ENCODE measurements at regions not wholly inside any gene's neighbourhood (a gene's known extent, or its start where the extent isn't known, plus 50 kb on each side); places are given as distances from the start of the nearest gene placed in this dataset.
"Not testable (repeated sequence)": the region's sequence is repeated elsewhere in the genome, so short reads cannot be mapped to it uniquely, and the experiment has no call there.

DNA sequence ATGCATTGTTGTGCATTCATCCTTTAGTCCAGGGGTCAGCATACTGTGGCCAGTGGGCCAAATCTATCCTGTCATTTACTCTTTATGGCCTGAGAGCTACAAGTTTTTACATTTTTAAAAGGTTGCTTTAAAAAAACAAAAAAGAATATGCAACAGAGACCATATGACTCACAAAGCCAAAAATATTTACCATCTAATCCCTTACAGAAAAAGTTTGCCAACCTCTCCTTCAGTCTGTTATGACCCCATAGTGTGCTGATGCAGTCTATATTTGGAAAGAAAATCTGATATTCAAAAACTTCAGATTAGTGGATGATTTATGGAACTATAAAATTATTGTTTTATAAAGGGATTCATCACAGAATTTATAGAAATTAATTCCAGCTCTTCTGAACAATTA is 237.5 kb upstream of the IL12A start:
- FAIRE-seq (no peak), DNase-seq (ENCODE audit: low read depth, low spot score) (no peak)
- Histone ChIP-seq H2AFZ (ENCODE audit: control insufficient read depth, low read length) (no peak overlapping the region), H3K79me2 (ENCODE audit: control insufficient read depth, insufficient read depth, low read length) (no peaks in the 10 kb centered on the region), H4K20me1 (ENCODE audit: control insufficient read depth, extremely low read depth, insufficient read depth, low read length) (no peaks in the 10 kb centered on the region), H3K27me3 (ENCODE audit: control insufficient read depth, extremely low read depth, insufficient read depth, low read length) (no peaks in the 10 kb centered on the region), H3K4me3 (ENCODE audit: control insufficient read depth in 2 of 3, extremely low read depth in 1 of 3, insufficient read depth in 2 of 3, low read depth in 1 of 3, low read length in 3 of 3) (no peak overlapping the region), H3K36me3 (ENCODE audit: control insufficient read depth in 2 of 2, extremely low read depth in 1 of 2, insufficient read depth in 2 of 2, low read length in 2 of 2) (no peaks in the 10 kb centered on the region), H3K9me3 (ENCODE audit: control insufficient read depth, low read depth, low read length) (no peaks in the 10 kb centered on the region), H3K9me1 (ENCODE audit: control insufficient read depth, extremely low read depth, insufficient read depth, low read length) (no peaks in the 10 kb centered on the region), H3K27ac (ENCODE audit: control insufficient read depth, insufficient read depth, low read length) (no peak overlapping the region), H3K4me1 (ENCODE audit: control insufficient read depth, extremely low read depth, insufficient read depth, low read length) (no peaks in the 10 kb centered on the region), H3K4me2 (ENCODE audit: control insufficient read depth, extremely low read depth, insufficient read depth, low read depth, low read length) (no peak overlapping the region), H3K9ac (ENCODE audit: control insufficient read depth, extremely low read depth, insufficient read depth, low read length) (no peak overlapping the region)
- dilution Hi-C loops (cut with MboI; ENCODE audit: extremely low pct_ligation_motif_present, low sequenced_read_pairs): no loop called here
- no peak for TF ChIP-seq EZH2 (IDR thresholded peaks at IDR 0.05; ENCODE audit: low read length)
- TF ChIP-seq, protein P1, sequence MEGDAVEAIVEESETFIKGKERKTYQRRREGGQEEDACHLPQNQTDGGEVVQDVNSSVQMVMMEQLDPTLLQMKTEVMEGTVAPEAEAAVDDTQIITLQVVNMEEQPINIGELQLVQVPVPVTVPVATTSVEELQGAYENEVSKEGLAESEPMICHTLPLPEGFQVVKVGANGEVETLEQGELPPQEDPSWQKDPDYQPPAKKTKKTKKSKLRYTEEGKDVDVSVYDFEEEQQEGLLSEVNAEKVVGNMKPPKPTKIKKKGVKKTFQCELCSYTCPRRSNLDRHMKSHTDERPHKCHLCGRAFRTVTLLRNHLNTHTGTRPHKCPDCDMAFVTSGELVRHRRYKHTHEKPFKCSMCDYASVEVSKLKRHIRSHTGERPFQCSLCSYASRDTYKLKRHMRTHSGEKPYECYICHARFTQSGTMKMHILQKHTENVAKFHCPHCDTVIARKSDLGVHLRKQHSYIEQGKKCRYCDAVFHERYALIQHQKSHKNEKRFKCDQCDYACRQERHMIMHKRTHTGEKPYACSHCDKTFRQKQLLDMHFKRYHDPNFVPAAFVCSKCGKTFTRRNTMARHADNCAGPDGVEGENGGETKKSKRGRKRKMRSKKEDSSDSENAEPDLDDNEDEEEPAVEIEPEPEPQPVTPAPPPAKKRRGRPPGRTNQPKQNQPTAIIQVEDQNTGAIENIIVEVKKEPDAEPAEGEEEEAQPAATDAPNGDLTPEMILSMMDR (optimal IDR thresholded peaks at IDR 0.05 in 1 of 3, IDR thresholded peaks at IDR 0.05 in 1 of 3, conservative IDR thresholded peaks at IDR 0.05 in 1 of 3; ENCODE audit: extremely low read depth in 1 of 3, insufficient read depth in 2 of 3, low read length in 3 of 3): no peak

DNA sequence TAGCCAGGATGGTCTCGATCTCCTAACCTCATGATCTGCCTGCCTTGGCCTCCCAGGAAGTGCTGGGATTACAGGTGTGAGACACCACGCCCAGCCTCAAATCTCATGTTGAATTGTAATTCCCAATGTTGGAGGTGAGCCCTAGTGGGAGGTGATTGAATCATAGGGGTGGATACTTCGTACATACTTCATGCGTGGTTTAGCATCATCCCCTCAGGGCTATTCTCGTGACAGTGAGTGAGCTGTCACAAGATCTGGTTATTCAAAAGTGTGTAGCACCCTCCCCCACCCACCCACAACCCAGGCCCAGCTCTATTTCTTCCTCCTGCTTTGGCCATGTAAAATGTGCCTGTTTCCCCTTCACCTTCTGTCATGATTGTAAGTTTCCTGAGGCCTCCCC is 236.9 kb upstream of the IL12A start:
- DNase-seq (ENCODE audit: low read depth, low spot score) (peak; percentile 83), FAIRE-seq (peak; percentile 62)
- Histone ChIP-seq H3K27me3 (ENCODE audit: control insufficient read depth, extremely low read depth, insufficient read depth, low read length) (no peaks in the 10 kb centered on the region), H3K27ac (ENCODE audit: control insufficient read depth, insufficient read depth, low read length) (no peak overlapping the region), H3K4me3 (ENCODE audit: control insufficient read depth in 2 of 3, extremely low read depth in 1 of 3, insufficient read depth in 2 of 3, low read depth in 1 of 3, low read length in 3 of 3) (no peak overlapping the region), H3K36me3 (ENCODE audit: control insufficient read depth in 2 of 2, extremely low read depth in 1 of 2, insufficient read depth in 2 of 2, low read length in 2 of 2) (no peaks in the 10 kb centered on the region), H3K4me1 (ENCODE audit: control insufficient read depth, extremely low read depth, insufficient read depth, low read length) (no peaks in the 10 kb centered on the region), H3K9ac (ENCODE audit: control insufficient read depth, extremely low read depth, insufficient read depth, low read length) (no peak overlapping the region), H3K9me3 (ENCODE audit: control insufficient read depth, low read depth, low read length) (no peaks in the 10 kb centered on the region), H2AFZ (ENCODE audit: control insufficient read depth, low read length) (no peak overlapping the region), H3K4me2 (ENCODE audit: control insufficient read depth, extremely low read depth, insufficient read depth, low read depth, low read length) (no peak overlapping the region), H3K79me2 (ENCODE audit: control insufficient read depth, insufficient read depth, low read length) (no peaks in the 10 kb centered on the region), H3K9me1 (ENCODE audit: control insufficient read depth, extremely low read depth, insufficient read depth, low read length) (no peaks in the 10 kb centered on the region), H4K20me1 (ENCODE audit: control insufficient read depth, extremely low read depth, insufficient read depth, low read length) (no peaks in the 10 kb centered on the region)
- TF ChIP-seq EZH2 (IDR thresholded peaks at IDR 0.05; ENCODE audit: low read length): no peak
- TF ChIP-seq, protein P1 (optimal IDR thresholded peaks at IDR 0.05 in 1 of 3, IDR thresholded peaks at IDR 0.05 in 1 of 3, conservative IDR thresholded peaks at IDR 0.05 in 1 of 3; ENCODE audit: extremely low read depth in 1 of 3, insufficient read depth in 2 of 3, low read length in 3 of 3): no peak
- dilution Hi-C loops (cut with MboI; ENCODE audit: extremely low pct_ligation_motif_present, low sequenced_read_pairs): no loop called here

DNA sequence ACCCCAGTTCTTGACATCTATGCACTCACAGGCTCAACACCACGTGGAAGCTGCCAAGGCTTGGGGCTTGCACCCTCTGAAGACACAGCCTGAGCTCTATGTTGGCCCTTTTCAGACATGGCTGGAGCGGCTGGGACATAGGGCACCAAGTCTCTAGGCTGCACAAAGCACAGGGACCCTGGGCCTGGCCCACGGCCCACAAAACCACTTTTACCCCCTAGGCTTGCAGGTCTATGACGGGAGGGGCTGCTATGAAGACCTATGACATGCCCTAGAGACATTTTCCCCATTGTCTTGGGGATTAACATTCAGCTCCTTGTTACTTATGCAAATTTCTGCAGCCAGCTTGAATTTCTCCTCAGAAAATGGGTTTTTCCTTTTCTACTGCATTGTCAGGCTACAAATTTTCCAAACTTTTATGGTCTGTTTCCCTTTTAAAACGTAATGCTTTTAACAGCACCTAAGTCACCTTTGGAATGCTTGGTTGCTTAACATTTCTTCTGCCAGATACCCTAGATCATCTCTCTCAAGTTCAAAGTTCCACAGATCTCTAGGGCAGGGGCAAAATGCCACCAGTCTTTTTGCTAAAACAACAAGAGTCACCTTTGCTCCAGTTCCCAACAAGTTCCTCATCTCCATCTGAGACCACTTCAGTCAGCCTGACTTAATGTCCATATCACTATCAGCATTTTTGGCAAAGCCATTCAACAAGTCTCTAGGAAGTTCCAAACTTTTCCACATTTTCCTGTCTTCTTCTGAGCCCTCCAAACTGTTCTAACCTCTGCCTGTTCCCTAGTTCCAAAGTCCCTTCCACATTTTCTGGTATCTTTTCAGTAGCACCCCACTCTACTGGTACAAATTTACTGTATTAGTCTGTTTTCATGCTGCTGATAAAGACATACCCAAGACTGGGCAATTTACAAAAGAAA is 232.1 kb upstream of the IL12A start:
- H3K4me2 ChIP-seq (ENCODE audit: control insufficient read depth, extremely low read depth, insufficient read depth, low read depth, low read length); H3K9me1 ChIP-seq (ENCODE audit: control insufficient read depth, extremely low read depth, insufficient read depth, low read length); H3K4me3 ChIP-seq (ENCODE audit: control insufficient read depth in 2 of 3, extremely low read depth in 1 of 3, insufficient read depth in 2 of 3, low read depth in 1 of 3, low read length in 3 of 3); H3K27ac ChIP-seq (ENCODE audit: control insufficient read depth, insufficient read depth, low read length); H3K79me2 ChIP-seq (ENCODE audit: control insufficient read depth, insufficient read depth, low read length); H2AFZ ChIP-seq (ENCODE audit: control insufficient read depth, low read length); FAIRE-seq; dilution Hi-C loops (cut with MboI; ENCODE audit: extremely low pct_ligation_motif_present, low sequenced_read_pairs); H3K36me3 ChIP-seq (ENCODE audit: control insufficient read depth in 2 of 2, extremely low read depth in 1 of 2, insufficient read depth in 2 of 2, low read length in 2 of 2); DNase-seq (ENCODE audit: low read depth, low spot score); H3K9me3 ChIP-seq (ENCODE audit: control insufficient read depth, low read depth, low read length); H3K27me3 ChIP-seq (ENCODE audit: control insufficient read depth, extremely low read depth, insufficient read depth, low read length); H3K9ac ChIP-seq (ENCODE audit: control insufficient read depth, extremely low read depth, insufficient read depth, low read length); H4K20me1 ChIP-seq (ENCODE audit: control insufficient read depth, extremely low read depth, insufficient read depth, low read length); H3K4me1 ChIP-seq (ENCODE audit: control insufficient read depth, extremely low read depth, insufficient read depth, low read length): not testable (repeated sequence)
